ENCODE measurements at regions not wholly inside any gene's neighbourhood (a gene's known extent, or its start where the extent isn't known, plus 50 kb on each side); places are given as distances from the start of the nearest gene placed in this dataset.

DNA sequence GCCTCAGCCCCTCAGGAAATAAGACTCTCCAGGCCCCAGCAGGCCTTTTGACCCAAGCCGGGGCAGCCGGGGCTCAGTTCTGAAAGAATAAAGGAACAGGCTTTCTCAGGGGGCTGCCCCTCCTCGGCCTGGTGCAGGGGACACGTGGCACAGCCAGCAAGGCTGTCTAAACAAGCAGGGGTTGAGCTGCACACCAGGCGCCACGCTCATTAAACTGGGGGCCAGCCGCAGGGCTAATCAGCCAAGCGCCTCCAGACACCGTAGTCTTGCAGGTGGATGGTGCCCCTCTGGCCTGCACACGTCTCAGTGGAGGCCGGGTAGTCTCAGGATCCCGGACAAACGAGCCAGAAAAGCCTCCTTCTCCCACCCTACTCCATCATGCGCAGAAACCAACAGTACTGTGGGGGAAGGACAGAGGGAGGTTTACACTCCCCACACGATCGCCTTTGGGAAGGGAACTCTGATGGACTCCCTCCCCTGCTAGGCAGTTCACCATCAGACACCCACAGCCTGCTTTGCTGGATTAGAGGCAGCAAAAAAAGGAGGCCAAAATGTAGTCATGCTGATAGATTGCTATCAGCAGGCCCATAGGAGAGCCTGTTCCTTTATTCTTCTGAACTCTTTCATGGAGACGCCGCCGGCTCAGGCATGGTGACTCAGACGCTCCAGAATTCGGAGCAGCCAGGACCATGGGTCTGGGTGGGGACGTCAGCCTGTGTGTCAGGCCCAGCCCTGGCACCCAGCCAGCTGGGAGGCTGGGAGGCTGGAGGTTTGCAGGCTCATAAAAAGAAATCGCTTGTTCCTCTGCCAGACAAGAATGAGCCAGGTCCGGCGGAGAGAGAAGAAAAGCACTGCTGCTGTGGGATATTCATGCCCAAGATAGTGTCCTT is 342.4 kb downstream of the BCOR start:
- no peak for DNase-seq

DNA sequence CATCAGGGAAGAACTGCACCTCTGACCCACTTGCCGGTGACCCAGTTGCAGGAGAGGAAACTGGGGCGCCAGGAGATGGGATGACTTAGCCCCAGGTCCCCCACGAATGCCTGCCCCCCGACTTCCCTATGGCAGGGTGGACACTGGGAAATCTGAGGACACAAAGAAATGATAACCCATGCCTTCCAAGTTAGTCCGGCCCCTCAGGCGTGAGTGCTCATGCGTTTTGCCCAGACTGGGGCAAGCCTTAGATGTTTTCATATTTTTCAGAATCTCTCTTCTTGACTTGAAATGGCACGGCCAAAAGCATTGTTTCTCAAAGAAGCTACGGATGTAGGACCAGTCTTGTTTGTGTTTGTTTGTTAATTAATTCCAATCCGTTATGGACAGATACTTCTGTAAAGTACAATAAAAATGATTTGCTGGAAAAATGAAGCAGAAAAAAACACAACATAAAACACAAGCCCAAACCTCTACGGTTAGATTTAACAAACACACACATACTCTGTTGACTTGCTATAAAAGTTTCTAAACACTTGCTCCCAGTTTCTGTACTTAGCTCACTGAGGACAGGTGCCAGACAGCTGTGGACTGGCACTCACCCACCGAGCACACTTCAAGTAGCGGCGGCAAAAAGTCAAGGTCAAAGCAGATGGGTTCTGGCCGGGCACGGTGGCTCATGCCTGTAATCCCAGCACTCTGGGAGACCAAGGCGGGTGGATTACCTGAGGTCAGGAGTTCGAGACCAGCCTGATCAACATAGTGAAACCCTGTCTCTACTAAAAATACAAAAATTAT is 341.5 kb downstream of the BCOR start:
- no peak for DNase-seq

DNA sequence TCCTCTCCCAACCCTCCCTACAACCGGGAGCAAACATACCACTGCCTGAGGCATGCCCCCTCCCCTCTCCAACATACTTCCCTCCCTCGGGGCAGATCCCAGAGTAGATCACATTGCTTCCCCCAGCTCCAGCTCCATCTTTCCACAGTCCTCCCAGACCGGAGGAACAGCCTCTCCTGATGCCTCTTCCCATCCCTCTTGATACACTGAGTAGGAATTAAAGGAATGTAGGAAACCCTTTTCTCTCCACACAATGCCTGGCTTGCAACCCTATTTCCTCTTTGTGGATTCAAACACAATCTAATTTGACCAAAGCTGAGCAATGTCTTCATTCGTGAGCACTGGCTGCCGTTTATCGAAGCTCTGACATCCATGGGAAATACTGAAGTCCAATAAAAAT is 339.8 kb downstream of the BCOR start:
- no peak for DNase-seq

DNA sequence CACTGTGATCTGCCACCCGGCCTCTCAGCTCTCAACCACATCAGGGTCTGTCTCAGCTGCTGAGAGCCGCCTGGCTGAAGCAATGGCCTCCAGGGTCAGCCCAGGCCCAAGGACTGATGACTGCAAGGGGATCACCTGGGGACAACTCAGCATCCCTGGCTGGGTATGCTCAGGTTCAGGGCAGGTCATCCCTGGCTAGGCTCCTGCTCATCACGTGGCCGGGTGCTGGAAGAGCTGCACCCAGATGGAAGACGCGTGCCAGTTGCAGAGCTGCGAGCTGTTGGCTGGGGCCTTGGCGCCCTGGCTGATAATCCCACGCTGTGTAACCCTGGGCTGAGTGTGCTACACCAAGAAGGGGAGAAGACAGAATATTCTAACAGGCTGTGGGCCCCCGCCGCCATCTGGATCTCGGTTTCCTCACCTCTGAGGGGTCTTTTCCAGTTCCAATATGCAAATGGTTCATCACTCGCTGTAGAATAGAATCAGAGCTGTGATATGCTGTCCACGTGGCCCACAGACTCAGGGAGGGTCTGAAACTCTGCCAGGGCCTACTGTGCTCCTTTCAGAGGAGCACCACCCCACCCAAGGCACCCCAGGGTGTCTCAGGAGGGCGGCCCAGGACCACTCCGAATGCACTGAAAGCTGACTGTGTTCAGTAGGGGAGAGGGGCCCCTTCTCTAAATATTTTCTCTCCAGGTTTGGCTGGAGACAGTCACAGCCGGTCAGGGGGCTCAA is 338.8 kb downstream of the BCOR start:
- DNase-seq = no peak

DNA sequence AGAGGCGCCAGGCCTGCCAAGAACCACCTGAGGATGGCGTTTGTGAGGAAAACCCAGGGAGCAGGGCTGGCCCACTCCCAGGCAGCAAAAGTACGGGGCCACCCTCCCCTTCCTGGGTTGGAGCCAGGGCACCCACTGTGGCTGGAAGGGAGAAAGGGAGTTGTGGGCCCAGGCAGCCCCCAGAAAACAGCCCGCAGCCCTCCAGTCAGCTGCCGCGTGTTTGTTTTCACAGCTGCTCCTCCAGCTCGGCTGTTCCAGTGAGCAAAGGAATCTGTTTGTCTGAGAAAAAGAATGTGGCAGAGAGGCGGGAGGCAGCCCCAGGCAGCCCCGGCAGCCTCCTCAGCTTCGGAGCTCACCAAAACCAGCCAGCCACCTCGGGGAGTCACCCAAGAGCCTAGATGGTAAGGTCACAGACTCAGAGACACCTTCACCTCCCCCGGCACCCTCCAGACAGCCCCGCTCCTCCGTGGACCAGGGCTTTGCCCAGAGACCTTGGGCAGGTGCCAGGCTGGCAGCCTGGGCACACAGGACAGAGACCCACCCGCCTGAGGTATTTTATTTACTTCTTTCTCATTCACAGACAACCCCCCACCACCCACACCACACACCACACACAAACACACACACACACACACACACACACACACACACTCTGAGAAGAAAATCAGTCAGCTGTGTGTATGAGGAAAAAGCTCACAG is 338.1 kb downstream of the BCOR start:
- DNase-seq = no peak

DNA sequence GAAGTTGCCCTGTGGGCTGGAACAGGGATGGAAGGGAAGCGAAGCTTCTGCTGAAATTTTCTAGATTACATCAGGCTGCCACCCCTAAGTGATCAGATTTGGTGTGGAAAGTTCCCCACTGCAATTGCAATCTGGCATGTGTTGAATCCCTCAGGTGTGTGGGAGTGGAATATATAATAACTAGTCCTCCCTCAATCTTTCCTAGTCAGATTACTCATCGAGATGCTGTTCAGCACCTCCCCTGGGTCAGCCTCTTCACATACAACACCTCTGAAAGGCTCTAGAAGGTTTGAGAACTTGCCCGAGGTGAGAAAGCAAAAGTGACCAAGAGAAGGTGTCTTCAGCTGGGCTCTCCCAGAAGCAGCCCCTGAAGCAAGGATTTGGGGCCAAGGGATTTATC is 336.8 kb downstream of the BCOR start:
- no peak for DNase-seq

DNA sequence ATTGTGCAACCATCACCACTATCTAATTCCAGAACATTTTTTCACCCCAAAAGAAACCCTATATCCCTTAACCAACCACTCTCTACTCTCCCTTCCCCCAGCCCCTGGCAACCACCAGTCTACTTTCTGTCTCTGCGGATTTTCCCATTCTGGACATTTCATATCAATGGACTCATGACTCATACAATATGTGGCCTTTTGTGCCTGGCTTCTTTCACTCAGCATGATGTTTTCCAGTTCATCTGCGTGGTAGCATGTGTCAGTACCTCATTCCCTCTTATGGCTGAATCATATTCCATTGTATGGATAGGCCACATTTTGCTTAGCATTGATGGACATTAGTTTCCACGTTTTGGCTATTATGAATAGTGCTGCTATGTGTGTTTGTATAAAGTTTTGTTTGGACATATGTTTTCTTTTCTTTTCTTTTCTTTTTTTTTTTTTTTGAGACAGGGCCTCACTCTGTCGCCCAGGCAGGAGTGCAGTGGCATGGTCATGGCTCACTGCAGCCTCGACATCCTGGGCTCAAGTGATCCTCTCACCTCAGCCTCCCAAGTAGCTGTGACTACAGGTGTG is 335.4 kb downstream of the BCOR start:
- DNase-seq = no peak

DNA sequence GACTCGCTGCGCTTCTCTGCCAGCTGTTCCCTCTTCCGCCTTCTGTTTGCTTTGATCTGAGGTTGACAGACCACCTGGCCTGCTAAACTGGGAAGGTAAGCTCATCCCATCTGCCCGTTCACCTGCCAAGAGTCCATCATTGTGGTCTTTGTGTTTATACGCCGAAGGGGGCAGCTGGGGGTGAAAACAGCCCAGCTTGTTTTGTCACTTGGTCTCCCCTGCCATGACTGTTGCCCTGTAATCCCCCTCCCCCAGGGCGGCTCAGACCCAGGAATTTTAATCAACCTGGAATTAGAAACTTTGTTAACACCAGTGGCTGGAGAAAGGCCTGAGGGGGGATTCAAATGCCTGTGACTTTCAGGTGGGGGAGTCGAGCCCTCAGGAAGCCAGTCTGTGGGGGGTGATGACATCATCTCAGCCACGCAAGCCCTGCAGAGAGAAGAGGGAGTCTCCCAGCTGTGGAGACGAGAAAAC is 333.3 kb downstream of the BCOR start:
- DNase-seq = no peak

DNA sequence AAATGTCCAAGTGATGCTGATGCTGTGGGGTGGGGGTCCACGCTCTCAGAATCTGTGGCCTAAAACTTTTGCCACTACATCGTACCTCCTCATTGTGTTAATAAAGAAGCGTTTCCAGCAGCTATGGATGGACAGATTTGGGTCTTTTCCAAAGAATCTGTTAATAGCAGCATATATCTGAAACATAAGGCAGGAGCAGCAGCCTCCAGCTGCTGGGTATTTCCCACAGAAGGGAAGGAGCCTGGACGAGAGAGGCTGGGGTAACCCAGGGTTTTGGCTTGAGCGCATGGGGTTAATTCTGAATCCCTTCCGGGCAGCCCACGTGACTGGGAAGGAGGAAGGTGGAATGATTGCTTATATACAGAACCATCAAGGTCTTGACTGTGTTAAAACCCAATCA is 332.4 kb downstream of the BCOR start:
- no peak for DNase-seq

DNA sequence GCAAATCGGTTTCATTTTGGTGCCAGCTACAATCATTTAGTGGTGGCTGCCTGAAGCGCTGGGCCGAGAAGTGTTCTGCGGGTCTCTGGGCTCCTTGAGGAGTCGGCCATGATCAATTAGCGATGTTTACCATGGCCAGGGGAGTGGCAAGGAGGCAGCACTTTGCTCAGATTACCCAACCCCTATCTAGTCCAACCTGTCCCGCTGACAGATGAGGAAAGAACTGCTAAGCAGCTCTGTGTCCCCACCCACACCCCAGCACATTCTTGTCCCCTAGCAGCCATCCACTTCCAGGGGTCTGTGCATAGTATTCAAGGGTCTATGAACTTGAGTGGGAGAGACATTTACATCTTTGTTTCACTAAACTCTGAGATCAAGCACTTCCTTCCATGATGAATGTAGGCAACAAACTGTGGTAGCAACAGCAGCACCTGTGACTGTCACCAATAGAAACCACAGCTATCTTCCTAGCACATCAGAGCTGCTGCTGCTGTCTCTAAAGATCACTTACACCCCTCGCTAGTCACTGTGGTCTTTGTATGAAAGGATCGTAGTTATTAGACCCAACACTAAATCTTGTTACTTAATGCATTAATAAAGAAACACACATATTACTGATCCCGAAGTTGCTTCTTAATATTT is 331.6 kb downstream of the BCOR start:
- DNase-seq = no peak

DNA sequence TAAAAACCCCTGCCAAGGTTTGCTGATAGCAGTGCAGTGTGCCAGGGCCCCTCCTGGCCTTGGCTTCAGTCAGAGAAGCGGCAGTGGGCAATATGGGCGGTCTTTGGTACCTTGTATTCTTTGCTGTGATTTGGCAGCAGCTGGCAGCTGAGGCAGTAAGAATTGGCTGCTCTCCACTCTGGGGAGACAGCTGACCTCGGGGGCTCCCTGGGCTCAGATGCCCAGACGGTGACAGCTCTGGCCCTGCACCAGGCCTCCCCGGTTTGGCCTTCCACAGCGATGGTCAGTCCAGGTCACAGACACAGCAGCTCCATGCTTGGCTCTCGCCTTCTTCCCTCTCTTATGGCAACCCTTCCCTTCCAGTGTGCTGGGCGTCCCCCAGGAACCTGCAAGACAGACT is 330.9 kb downstream of the BCOR start:
- no peak for DNase-seq

DNA sequence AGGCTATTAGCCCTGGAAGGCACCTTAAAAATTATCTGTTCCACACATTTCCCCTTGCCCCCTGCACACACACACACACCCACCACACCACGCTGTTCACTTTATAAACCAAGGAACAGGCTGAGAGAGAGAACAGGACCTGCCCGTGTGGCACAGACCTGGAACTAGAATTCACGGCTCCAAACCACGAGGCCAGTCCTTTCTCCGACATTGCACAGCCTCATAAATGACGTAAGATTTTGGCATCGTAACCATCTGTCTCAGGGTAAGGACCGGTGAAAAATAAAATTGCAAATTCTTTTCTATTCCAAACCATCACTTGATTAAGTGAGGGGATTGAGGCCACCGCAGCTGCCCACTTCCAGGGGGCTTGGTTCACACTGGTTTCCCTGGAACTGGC is 330.3 kb downstream of the BCOR start:
- no peak for DNase-seq

DNA sequence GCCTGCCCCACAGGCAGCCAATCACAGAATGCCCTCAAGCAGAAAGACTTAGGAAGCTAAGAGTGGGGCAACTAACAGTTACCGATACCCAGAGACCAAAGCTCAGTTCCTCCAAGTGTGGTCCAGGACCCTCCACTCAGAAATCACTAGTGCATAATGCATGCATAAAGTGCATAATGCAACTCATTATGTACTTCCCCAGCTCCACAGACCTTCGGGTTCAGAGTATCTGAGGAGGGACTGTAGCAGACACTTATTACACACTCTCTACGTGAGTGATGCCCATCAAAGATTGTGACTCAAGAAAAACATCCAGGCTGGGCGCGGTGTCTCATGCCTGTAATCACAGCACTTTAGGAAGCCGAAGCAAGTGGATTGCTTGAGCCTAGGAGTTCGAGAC is 328.0 kb downstream of the BCOR start:
- DNase-seq = no peak

DNA sequence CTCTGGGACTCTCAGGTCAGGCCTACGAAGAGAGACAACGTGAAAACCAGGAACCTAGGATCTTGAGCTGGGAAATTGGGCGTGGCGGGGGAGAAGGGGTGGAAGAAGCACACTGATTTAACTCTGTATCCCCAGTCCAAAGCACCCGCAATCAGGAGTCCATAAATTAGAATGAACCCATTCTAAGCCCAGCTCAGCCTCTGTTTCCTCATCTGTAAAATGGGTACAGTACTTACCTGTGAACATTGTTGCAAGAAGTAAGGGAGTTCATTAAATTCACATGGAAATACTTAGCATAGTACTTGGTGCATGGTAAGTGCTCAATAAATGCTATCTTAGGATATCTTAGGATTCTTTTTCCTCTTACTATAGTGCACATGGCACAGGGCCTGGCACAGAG is 326.7 kb downstream of the BCOR start:
- no peak for DNase-seq

DNA sequence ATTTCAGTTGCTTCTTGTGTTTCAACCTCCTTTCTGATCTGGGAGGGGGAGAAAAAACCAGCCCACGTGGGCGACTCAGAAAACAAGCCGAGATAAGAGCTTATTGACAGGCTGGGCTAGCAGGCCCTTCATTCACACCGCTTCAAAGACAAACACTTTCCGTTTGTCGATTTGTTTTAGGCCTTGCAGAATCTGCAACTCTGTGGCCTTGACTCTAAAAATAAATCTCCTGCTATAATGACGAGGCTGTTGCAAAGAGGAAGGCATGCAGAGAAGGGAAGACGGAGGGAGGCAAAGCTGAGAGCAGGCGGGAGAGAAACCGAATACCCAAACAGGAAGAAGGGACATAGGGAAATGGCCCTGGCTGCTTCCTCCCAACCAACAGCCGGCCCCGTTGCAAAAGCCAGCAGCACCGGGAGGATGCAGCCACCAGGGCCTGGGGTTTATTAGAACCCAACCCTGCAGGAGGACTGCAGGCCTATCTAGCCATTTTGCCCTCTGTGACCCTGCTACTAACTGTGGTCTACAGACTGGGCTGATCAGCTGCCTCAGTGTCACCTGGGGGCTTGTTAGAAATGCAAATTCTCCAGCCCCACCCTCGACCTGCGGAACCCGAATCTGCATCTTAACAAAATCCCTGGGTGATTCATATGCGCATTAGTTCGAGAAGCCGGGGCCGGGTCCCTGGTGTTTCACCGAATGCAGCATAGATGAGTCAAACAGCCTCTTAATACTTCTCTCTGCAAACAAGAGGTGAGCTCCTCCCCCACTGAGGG is 325.5 kb downstream of the BCOR start:
- DNase-seq = no peak

DNA sequence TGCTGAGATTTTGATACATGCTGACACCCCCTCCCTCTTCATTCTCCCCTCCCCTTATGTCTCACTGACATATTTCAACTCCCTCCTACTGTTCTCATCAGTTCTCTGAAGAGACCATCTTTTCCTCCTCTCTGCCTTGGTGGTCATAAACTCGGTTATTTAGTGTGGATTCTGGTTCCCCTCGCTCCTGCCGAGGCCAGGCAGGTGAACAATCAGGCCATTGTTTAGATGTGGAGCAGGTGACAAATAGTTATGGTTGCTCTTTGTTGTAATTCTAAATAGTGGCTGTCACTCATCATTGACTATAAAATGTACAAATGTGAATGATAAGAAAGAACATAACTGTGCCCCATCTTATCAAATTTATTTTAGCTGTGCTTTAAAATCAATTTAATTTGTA is 324.6 kb downstream of the BCOR start:
- no peak for DNase-seq

DNA sequence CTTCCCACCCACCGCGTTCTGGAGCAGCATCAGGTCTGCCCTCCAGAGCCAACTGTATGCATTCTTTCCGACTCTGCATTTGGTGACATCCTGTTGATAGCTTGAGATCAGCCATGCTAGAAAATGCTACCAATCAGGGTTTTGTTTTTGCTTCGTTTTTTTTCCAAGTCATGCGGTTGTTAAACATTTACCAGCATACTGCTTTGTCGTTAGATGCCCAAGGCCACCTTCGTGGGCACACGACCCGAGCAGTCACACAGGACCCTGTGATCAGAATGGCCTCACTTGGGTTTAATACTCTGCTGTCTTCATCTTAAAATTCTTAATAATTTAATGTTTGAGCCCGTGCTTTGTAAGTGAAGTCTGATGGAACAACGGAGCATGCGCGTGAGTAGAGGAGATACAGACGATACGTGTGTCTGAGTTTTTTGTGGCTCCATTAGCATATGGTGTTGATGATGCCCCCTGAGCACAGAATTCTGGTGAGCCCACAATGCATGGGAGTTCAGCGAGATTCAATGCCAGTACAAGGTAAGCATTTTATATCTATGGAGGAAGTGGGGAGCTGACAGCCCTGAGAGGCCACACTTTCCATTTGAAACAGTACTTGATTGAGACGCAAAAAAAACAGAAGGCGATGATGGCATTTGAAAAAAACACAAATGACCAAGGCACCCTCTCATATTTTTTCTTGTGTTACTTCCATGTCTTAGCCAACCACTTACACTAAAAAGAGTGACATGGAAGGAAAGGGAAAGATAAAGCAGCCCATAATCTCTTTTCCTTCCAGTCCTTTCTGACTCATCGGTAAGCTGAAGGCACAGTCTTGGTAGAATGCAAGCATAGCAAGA is 323.6 kb downstream of the BCOR start:
- no peak for DNase-seq

DNA sequence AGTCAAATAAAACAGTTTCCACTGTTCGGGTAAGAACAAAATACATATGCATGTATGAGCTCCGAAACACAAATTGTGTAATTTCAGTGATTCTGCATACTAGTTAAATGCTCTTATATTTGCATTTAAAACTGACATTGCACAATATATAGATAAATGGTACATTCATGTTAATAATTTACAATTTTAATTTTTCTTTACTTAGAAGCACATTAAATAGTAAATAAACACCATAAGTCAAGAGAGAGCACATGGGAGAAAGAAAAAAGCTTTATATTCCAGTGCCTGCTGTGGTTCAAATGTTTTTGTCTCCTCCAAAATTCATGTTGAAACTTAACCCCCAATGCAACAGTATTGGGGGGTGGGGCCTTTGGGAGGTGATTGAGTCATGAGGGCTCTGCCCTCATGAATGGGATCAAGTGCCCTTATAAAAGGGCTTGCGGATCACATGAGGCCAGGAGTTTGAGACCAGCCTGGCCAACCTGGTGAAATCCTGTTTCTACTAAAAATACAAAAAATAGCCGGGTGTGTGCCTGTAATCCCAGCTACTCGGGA is 322.9 kb downstream of the BCOR start:
- DNase-seq = no peak

DNA sequence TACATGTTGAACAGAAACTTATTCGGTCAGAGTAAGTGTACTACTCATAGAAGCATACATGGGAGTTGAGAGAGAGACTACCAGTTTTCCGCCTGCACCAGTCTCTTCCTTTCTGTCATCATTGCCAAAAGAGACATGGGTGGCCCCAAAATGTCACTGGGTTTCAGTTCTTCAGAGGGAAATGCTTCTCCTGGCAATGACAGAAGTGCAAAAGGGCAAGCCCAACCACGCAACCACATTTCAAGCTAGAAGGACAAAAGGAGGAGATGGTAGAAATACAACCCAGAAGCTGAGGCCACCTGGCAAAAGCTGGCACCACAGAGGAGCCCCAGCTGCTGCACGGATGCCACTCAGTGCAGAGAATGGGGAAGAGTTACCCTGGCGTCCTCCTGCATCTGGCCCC is 320.1 kb downstream of the BCOR start:
- no peak for DNase-seq

All from effector CD8-positive, alpha-beta T cell (primary cell).